Osteocyte (in vitro differentiated cells): ENCODE measurements at regions not wholly inside any gene's neighbourhood (a gene's known extent, or its start where the extent isn't known, plus 50 kb on each side); places are given as distances from the start of the nearest gene placed in this dataset.

Experiments
- DNase-seq: peaks from one replicate; pipeline ENCODE4 v3.0.0; 2021; ENCODE audit warnings: mixed read lengths; ENCODE audit not compliant: unreplicated experiment; ENCODE audit errors: extremely low spot score
- H3K27ac Mint-ChIP-seq: one replicate; pipeline ENCODE4 v1.8.0; 2021; ENCODE audit warnings: mild to moderate bottlenecking, mixed read lengths; ENCODE audit not compliant: unreplicated experiment
- H3K27me3 Mint-ChIP-seq: one replicate; pipeline ENCODE4 v1.8.0; 2021; ENCODE audit warnings: mixed read lengths; ENCODE audit not compliant: unreplicated experiment
- H3K36me3 Mint-ChIP-seq: one replicate; pipeline ENCODE4 v1.8.0; 2021; ENCODE audit warnings: mixed read lengths; ENCODE audit not compliant: unreplicated experiment
- H3K4me1 Mint-ChIP-seq: one replicate; pipeline ENCODE4 v1.8.0; 2021; ENCODE audit warnings: mixed read lengths; ENCODE audit not compliant: unreplicated experiment
- H3K4me3 Mint-ChIP-seq: one replicate; pipeline ENCODE4 v1.8.0; 2021; ENCODE audit warnings: mild to moderate bottlenecking, moderate library complexity, mixed read lengths; ENCODE audit not compliant: unreplicated experiment
- H3K9me3 Mint-ChIP-seq: one replicate; pipeline ENCODE4 v1.8.0; 2021; ENCODE audit warnings: mixed read lengths; ENCODE audit not compliant: unreplicated experiment
- TF ChIP-seq, protein P1 (sequence below): fragments of 200-600 bp; sonication (generic); IDR thresholded peaks from 2 replicates; pipeline ENCODE4 v1.5.0; 2021; ENCODE audit warnings: antibody characterized with exemption, mild to moderate bottlenecking, moderate library complexity

DNA sequence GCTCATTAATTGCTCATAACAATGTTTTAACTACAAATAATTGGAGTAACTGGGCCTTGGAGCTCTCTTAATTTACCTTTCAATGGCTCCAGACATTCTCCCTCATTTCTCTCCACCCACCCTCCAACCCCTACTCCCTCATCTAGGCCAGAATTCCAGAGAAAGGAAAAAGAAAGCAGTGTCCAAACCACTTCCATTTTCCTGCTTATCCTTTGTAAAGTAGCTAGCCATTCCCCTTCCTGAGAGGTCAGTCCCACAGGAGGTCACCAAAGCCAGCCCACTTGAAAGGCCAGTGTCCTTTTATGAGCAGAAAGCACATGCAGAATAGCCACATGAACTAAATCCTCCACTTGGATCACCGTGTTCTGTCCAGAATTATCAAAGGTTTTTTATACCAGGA lies 404.8 kb upstream of the FAT3 start:
- TF ChIP-seq, protein P1, sequence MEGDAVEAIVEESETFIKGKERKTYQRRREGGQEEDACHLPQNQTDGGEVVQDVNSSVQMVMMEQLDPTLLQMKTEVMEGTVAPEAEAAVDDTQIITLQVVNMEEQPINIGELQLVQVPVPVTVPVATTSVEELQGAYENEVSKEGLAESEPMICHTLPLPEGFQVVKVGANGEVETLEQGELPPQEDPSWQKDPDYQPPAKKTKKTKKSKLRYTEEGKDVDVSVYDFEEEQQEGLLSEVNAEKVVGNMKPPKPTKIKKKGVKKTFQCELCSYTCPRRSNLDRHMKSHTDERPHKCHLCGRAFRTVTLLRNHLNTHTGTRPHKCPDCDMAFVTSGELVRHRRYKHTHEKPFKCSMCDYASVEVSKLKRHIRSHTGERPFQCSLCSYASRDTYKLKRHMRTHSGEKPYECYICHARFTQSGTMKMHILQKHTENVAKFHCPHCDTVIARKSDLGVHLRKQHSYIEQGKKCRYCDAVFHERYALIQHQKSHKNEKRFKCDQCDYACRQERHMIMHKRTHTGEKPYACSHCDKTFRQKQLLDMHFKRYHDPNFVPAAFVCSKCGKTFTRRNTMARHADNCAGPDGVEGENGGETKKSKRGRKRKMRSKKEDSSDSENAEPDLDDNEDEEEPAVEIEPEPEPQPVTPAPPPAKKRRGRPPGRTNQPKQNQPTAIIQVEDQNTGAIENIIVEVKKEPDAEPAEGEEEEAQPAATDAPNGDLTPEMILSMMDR, result no peak
- no peaks in the 10 kb centered on the region for H3K4me1 Mint-ChIP-seq

DNA sequence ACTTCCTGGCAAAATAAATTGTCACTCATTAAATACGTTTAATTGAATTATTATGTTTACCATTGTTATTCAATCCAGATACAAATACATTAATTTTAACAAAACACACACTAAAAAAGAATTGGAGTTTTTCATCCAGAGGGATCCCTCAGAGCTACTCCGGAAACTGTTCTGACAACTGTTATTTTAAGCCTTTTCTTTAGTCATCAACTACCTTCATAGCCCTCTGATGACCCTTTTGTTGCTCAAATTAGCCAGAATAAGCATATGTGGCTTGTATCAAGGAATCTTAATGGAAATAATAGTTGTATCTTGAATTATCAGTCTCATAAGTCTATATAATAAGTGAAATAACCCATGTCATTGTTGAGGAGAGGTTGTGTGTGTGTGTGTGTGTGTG lies 405.4 kb upstream of the FAT3 start:
- Mint-ChIP-seq H3K4me1 (no peaks in the 10 kb centered on the region), H3K4me3 (no peak overlapping the region), H3K9me3 (no peaks in the 10 kb centered on the region), H3K27me3 (no peaks in the 10 kb centered on the region), H3K27ac (no peak overlapping the region), H3K36me3 (no peaks in the 10 kb centered on the region)
- TF ChIP-seq, protein P1, result no peak
- DNase-seq, result no peak

More for the DNA sequence above, 404.8 kb upstream of the FAT3 start:
- H3K27me3 Mint-ChIP-seq, result no peaks in the 10 kb centered on the region
- no peak for DNase-seq
- no peak overlapping the region for H3K4me3 Mint-ChIP-seq
- no peak overlapping the region for H3K27ac Mint-ChIP-seq
- no peaks in the 10 kb centered on the region for H3K9me3 Mint-ChIP-seq
- H3K36me3 Mint-ChIP-seq, result no peaks in the 10 kb centered on the region

DNA sequence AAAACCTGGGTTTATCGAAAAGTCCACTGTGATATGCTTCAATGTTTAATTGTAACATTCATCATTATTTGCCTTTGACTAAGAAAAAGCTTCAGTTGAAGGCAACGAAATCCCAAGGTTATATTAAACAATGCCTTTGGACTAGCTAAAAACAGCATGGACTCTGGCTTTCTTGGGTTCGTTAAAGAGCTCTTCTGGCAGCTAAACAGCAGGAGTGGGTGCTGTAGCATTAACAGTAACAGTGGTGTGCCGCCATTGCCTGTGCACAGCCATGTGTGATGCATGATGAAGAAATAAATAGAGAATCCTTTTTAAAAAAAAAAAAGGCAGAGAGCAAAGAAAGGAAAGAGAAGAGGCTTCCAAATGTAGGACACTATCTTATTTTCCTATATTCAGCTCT lies 406.6 kb upstream of the FAT3 start:
- H3K4me1 Mint-ChIP-seq, result no peaks in the 10 kb centered on the region
- TF ChIP-seq, protein P1, result no peak
- no peaks in the 10 kb centered on the region for H3K36me3 Mint-ChIP-seq
- H3K9me3 Mint-ChIP-seq, result no peaks in the 10 kb centered on the region
- no peaks in the 10 kb centered on the region for H3K27me3 Mint-ChIP-seq
- H3K27ac Mint-ChIP-seq, result no peak overlapping the region
- no peak overlapping the region for H3K4me3 Mint-ChIP-seq
- no peak for DNase-seq

DNA sequence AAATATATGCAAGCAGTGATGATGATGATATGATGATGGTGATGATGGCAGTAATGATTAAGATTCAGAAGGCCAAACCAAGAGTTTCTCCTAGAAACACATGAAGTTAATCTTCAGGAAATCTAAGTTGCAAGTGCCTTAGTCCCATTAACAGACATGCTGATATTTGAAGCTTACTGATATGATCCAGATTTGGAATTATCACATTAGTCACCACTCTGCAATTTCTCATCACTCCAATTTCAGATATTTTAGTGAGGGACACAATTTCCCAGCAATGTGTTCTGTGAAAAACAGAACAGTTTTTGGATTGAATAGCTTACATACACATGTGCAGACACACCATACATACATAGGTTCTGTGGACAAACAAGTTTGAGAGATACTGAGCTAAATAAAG lies 411.4 kb upstream of the FAT3 start:
- H3K27me3 Mint-ChIP-seq, result no peaks in the 10 kb centered on the region

DNA sequence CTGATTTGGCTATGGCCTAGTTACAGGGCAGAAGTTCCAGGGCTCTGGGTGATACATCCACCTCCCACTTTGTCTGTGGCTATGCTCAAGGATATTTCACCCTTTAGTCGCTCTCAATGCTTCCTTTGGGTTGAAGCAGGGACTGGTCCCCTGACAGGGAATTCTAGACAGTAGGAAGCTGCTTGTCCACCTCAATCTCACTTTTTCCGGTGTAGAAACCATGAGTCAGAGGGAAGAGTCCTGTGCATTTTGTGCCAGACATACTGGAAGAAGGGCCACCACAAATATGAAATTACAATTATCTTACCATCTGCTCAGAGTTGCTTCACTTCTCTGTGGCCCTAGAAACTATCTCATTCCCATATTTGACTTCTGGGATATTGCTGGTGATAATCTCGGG lies 413.7 kb upstream of the FAT3 start:
- no peaks in the 10 kb centered on the region for H3K36me3 Mint-ChIP-seq

More for the DNA sequence above, 411.4 kb upstream of the FAT3 start:
- H3K9me3 Mint-ChIP-seq, result no peaks in the 10 kb centered on the region
- TF ChIP-seq, protein P1, result no peak
- H3K4me3 Mint-ChIP-seq, result no peak overlapping the region
- no peaks in the 10 kb centered on the region for H3K4me1 Mint-ChIP-seq
- DNase-seq, result no peak
- no peak overlapping the region for H3K27ac Mint-ChIP-seq
- no peaks in the 10 kb centered on the region for H3K36me3 Mint-ChIP-seq

More for the DNA sequence above, 413.7 kb upstream of the FAT3 start:
- Mint-ChIP-seq H3K4me1 (no peaks in the 10 kb centered on the region), H3K27me3 (peaks cover 3% of the 10 kb centered on the region), H3K4me3 (no peak overlapping the region), H3K27ac (no peak overlapping the region), H3K9me3 (no peaks in the 10 kb centered on the region)
- no peak for DNase-seq
- TF ChIP-seq, protein P1, result no peak
